DND-41 (cell line): ENCODE measurements at regions not wholly inside any gene's neighbourhood (a gene's known extent, or its start where the extent isn't known, plus 50 kb on each side); places are given as distances from the start of the nearest gene placed in this dataset.

Experiments used
- EZH2 ChIP-seq: IDR thresholded peaks from 3 replicates; pipeline ENCODE4 v1.6.1; 2012; ENCODE audit warnings: borderline replicate concordance, low read depth, mild to moderate bottlenecking, moderate library complexity, low read length, inconsistent platforms; ENCODE audit not compliant: severe bottlenecking
- TF ChIP-seq, protein P1 (sequence below): IDR thresholded peaks from 2 replicates; pipeline ENCODE4 v1.5.1; 2012; ENCODE audit warnings: borderline replicate concordance, low read length, moderate library complexity, mild to moderate bottlenecking; ENCODE audit not compliant: poor library complexity, severe bottlenecking; ENCODE audit errors: extremely low read depth

DNA sequence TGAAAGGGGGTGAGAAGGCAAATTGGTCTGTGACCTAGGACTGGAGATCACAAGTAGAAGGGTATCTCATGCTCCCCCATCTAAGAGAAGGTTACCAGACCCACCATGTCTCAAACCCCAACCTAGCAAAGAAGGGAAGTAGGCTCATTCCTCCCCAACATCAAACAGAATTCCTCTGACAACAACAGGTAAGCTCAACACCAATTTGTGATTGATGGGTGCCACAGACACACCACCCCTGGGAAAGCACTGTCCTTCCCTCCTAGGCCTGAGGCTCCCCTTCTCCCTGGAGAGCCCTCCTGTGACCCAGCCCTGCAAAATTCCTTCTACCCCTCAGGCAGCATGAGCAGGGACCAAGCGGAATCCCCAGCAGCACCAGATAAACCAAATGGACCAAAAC lies 154.3 kb downstream of the BUD13 start:
- TF ChIP-seq, protein P1, sequence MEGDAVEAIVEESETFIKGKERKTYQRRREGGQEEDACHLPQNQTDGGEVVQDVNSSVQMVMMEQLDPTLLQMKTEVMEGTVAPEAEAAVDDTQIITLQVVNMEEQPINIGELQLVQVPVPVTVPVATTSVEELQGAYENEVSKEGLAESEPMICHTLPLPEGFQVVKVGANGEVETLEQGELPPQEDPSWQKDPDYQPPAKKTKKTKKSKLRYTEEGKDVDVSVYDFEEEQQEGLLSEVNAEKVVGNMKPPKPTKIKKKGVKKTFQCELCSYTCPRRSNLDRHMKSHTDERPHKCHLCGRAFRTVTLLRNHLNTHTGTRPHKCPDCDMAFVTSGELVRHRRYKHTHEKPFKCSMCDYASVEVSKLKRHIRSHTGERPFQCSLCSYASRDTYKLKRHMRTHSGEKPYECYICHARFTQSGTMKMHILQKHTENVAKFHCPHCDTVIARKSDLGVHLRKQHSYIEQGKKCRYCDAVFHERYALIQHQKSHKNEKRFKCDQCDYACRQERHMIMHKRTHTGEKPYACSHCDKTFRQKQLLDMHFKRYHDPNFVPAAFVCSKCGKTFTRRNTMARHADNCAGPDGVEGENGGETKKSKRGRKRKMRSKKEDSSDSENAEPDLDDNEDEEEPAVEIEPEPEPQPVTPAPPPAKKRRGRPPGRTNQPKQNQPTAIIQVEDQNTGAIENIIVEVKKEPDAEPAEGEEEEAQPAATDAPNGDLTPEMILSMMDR, result no peak
- TF ChIP-seq EZH2, result no peak
